AG10803 (cell line): ENCODE measurements at regions not wholly inside any gene's neighbourhood (a gene's known extent, or its start where the extent isn't known, plus 50 kb on each side); places are given as distances from the start of the nearest gene placed in this dataset.

Experiments
- DNase-seq: peaks from one replicate; pipeline ENCODE4 v3.0.0; 2010; ENCODE audit warnings: low read depth
- H3K4me3 ChIP-seq: 2 replicates; pipeline ENCODE4 v1.5.1; 2011; ENCODE audit warnings: mild to moderate bottlenecking, low read length, control low read depth
- CTCF ChIP-seq: conservative IDR thresholded peaks from 2 replicates; pipeline ENCODE4 v1.5.1; 2011; ENCODE audit warnings: mild to moderate bottlenecking, low read length, control low read depth, inconsistent platforms

- TF ChIP-seq CTCF = no peak
- no peak overlapping the region for H3K4me3 ChIP-seq
- DNase-seq = no peak
These were observed 286.2 kb upstream of the KCNH8 start for GRCh38 chr3:18862077-18862476.

- TF ChIP-seq CTCF = no peak
- DNase-seq = no peak
- H3K4me3 ChIP-seq = no peak overlapping the region
These were observed 287.2 kb upstream of the KCNH8 start for GRCh38 chr3:18861137-18861536.

GRCh38 chr3:18853269-18853668, 295.0 kb upstream of the KCNH8 start:
- no peak for DNase-seq
- TF ChIP-seq CTCF = no peak
- H3K4me3 ChIP-seq = no peak overlapping the region

DNA sequence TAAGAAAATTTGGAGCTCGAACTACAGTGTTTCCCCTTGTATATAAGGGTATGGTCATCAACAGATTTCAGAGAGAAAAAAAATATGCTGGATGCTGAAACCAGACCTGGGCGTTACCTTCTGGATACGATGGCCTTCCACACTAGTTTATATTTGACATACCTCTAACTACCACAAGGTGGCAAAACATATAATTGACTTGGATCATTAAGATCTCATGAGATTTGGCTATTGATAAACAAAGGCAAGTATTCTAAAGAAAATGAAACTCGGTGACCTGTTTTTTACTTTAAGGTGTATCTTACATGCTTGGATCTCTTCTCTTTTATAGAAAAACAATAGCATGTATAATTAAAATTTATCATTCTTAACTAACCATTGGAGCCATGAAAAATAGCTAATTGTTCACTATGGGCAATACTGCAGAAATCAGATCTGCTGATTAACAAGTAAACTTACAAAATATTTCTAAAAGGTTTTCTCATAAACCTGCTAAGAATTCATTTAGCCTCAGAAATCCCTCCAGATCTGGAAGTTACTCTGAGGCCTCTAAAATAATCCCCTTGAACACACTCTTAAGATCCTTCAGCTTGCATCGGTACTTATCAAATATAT, 300.6 kb upstream of the KCNH8 start:
- no peak for DNase-seq

DNA sequence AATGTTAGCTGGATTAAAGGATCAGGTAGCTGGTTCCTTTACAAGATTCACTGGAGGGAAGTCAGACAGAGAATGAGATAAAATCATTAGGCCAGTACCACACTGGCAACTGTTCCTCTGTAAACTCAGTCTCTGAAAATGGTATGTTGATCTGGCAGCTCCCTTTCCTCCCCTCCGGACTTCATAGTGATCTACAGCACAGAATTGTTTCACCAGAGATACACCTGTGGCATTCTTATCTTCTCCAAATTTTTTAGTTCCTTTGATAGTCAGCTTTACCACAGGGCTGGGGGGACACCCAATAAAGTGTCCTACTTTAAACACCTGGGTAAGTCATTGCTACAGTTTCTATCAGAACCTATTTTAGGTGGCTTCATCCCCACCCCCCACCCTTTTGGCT, 304.3 kb upstream of the KCNH8 start:
- TF ChIP-seq CTCF = no peak
- no peak for DNase-seq
- H3K4me3 ChIP-seq = no peak overlapping the region

More for the DNA sequence above, 300.6 kb upstream of the KCNH8 start:
- no peak; the same call in 1 of the 2 replicates for TF ChIP-seq CTCF
- H3K4me3 ChIP-seq = no peak overlapping the region

DNA sequence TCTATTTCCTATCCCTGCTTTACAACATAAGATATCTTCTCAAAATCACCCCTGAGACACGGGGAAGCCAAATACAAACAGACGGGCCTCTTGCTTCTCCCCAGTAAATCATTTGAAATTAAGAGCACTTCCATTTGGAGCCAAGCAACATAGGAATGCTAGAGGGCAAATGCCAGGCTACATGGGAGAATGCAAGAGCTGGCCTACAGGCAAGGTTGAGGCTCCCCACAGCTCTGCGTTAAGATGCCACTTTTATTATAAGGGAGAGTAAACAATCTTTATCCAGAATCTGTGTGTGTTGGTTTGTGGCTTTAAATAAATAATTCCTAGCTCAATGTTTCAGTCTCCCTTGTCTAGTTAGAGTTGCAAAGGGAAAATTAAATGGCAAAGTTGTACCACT, 305.1 kb upstream of the KCNH8 start:
- no peak for TF ChIP-seq CTCF
- H3K4me3 ChIP-seq = no peak overlapping the region
- no peak for DNase-seq

GRCh38 chr3:18841422-18842343, 306.6 kb upstream of the KCNH8 start:
- no peak for TF ChIP-seq CTCF
- no peak for DNase-seq
- H3K4me3 ChIP-seq = no peak overlapping the region
